GM06990 (cell line): ENCODE measurements at regions not wholly inside any gene's neighbourhood (a gene's known extent, or its start where the extent isn't known, plus 50 kb on each side); places are given as distances from the start of the nearest gene placed in this dataset.

Experiments
- DNase-seq: peaks from one replicate; pipeline ENCODE4 v3.0.0-alpha.2; 2011; ENCODE audit not compliant: insufficient read length; ENCODE audit errors: extremely low read depth
- H3K27me3 ChIP-seq: replicated peaks from 2 replicates; pipeline ENCODE4 v1.6.0; 2011; ENCODE audit warnings: low read length; ENCODE audit not compliant: control insufficient read depth, insufficient read depth
- H3K36me3 ChIP-seq: 2 replicates; pipeline ENCODE4 v1.5.1; 2011; ENCODE audit warnings: low read length; ENCODE audit not compliant: control insufficient read depth, insufficient read depth
- H3K4me3 ChIP-seq: replicated peaks from 2 replicates; pipeline ENCODE4 v1.5.1; 2011; ENCODE audit warnings: low read depth, mild to moderate bottlenecking, control low read depth, low read length
- CTCF ChIP-seq: IDR thresholded peaks from 2 replicates; pipeline ENCODE4 v1.5.1; 2011; ENCODE audit warnings: low read length, control low read depth, mild to moderate bottlenecking, inconsistent platforms; ENCODE audit not compliant: insufficient read depth, poor library complexity, severe bottlenecking

GRCh38 chr4:75118739-75119138 lies 185.8 kb downstream of the PARM1 start:
- no peak overlapping the region for H3K4me3 ChIP-seq
- no peaks in the 10 kb centered on the region for H3K27me3 ChIP-seq
- no peak for DNase-seq
- TF ChIP-seq CTCF, result no peak
- no peaks in the 10 kb centered on the region for H3K36me3 ChIP-seq

- H3K27me3 ChIP-seq, result no peaks in the 10 kb centered on the region
- DNase-seq, result no peak
- no peak overlapping the region for H3K4me3 ChIP-seq
- H3K36me3 ChIP-seq, result no peaks in the 10 kb centered on the region
- no peak for TF ChIP-seq CTCF
Observed at GRCh38 chr4:75110061-75110460, 177.1 kb downstream of the PARM1 start.

GRCh38 chr4:75107755-75108612 lies 175.1 kb downstream of the PARM1 start:
- no peaks in the 10 kb centered on the region for H3K27me3 ChIP-seq
- TF ChIP-seq CTCF, result no peak
- DNase-seq, result peak; percentile 54
- no peak overlapping the region for H3K4me3 ChIP-seq
- H3K36me3 ChIP-seq, result no peaks in the 10 kb centered on the region

- Histone ChIP-seq H3K4me3 (no peak overlapping the region), H3K36me3 (no peaks in the 10 kb centered on the region), H3K27me3 (no peaks in the 10 kb centered on the region)
- no peak for TF ChIP-seq CTCF
- no peak for DNase-seq
Observed at GRCh38 chr4:75102787-75103085, 169.8 kb downstream of the PARM1 start.

GRCh38 chr4:75101906-75102786 lies 169.2 kb downstream of the PARM1 start:
- DNase-seq, result peak; percentile 59
- Histone ChIP-seq H3K27me3 (no peaks in the 10 kb centered on the region), H3K4me3 (no peak overlapping the region), H3K36me3 (no peaks in the 10 kb centered on the region)
- TF ChIP-seq CTCF, result no peak
